GM21528 (cell line): ENCODE measurements at regions not wholly inside any gene's neighbourhood (a gene's known extent, or its start where the extent isn't known, plus 50 kb on each side); places are given as distances from the start of the nearest gene placed in this dataset.
"Not testable (repeated sequence)": the region's sequence is repeated elsewhere in the genome, so short reads cannot be mapped to it uniquely, and the experiment has no call there.

Experiments used
- ATAC-seq: cut with Tn5 transposase; IDR thresholded peaks from one replicate; pipeline ENCODE4 v1.9.1; 2021; ENCODE audit warnings: mild to moderate bottlenecking, moderate library complexity; ENCODE audit not compliant: unreplicated experiment, low FRiP score

- no peak for ATAC-seq
Measured at GRCh38 chr12:116687888-116688287, 50.0 kb downstream of the SPRING1 start.

DNA sequence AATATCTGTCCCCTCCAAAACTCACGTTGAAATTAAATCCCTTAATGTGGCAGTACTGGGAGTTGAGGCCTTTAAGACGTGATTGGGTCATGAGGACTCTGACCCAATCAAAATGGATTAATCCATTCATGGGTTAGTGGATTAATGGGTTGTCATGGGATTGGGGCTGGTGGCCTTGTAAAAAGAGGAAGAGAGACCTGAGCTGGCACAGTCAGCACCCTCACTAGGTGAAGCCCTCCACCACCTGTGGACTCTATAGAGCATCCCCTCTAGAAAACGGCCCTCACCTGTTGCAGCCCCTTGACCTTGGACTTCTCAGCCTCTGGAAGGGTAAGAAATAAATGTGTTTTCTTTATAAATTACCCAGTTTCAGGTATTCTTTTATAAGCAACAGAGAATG is 53.0 kb downstream of the SPRING1 start:
- ATAC-seq, result no peak

DNA sequence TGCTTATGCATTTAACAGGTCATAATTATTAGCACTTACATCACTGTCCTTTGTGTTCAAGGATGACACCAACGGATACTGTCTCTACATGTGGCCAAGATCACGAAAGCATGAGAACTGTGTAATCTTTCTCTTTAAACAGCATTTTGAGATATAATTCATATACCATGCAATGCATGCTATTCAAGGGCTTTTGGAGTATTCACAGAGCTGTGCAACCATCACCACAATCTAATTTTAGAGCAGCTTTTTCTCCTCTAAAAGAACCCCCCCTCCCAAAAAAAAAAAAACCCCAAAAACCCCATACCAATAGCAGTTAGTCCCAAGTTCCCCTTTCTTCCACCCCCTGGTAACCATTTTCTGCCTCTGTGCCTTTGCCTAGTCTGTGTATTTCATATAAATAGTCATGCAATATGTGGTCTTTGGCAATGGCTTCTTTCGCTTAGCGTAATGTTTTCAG is 60.6 kb downstream of the SPRING1 start:
- ATAC-seq, result no peak

- ATAC-seq, result no peak
Measured at GRCh38 chr12:116675339-116676107, 62.3 kb downstream of the SPRING1 start.

GRCh38 chr12:116674643-116675183 is 63.2 kb downstream of the SPRING1 start:
- ATAC-seq, result no peak

GRCh38 chr12:116673681-116674111 is 64.2 kb downstream of the SPRING1 start:
- no peak for ATAC-seq

DNA sequence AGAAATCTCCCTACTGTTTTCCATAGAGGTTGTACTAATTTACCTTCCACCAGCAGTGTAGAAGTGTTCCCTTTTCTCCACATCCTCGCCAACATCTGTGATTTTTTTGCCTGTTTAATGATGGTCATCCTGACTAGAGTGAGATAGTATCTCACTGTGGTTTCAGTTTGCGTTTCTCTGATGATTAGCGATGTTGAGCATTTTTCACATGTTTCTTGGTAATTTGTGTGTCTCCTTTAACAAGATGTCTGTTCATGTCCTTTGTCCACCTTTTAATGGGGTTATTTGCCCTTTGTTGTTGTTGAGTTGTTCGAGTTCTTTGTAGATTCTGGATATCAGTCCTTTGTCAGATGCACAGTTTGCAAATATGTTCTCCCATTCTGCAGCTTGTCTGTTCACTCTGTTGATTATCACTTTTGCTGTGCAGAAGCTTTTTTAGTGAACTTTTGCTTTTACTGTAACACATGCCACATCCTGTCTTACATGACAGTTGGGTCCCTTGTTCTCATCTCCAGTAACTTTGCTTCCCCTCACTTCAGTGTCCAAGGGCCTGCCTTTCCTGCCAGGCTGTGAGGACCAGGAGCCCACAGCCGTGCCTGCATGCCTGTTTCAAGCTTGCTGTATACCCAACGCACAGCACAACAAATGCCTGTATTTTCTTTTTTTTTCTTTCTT is 64.9 kb downstream of the SPRING1 start:
- peak; percentile 76 for ATAC-seq

DNA sequence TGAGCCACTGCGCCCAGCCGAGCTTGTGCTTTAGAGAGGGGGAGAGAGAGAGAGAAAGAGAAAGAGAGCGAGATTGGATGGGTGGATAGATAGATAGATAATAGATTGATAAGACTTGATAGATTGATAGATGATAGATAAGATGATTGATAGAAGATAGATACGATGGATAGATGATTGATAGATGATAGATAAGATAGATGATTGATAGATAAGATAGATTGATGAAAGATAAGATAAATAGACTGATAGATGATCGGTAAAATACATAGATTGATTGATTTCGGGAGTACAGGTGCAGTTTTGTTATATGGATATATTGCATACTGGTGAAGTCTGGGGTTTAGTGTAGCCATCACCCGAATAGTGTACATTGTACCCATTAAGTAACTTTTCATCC is 65.9 kb downstream of the SPRING1 start:
- ATAC-seq, result no peak

DNA sequence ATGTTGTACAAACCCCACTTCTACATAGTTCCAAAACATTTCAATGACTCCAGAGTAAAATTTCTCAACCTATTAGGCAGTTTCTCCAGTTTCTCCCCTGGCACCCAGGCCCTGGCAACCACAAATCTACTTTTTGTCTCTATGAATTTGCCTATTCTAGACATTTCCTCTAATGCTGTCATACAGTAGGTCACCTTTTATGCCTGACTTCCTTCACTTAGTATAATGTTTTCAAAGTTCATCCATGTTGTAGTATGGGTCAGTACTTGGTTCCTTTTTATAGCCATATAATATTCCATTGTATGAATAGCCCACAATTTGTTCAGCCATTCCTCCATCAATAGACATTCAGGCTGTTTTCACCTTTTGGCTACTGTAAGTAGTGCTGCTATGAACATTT is 67.0 kb downstream of the SPRING1 start:
- no peak for ATAC-seq

GRCh38 chr12:116667752-116668151 is 70.1 kb downstream of the SPRING1 start:
- no peak for ATAC-seq

GRCh38 chr12:116666829-116667228 is 71.0 kb downstream of the SPRING1 start:
- not testable (repeated sequence) for ATAC-seq

GRCh38 chr12:116666305-116666673 is 71.6 kb downstream of the SPRING1 start:
- no peak for ATAC-seq

DNA sequence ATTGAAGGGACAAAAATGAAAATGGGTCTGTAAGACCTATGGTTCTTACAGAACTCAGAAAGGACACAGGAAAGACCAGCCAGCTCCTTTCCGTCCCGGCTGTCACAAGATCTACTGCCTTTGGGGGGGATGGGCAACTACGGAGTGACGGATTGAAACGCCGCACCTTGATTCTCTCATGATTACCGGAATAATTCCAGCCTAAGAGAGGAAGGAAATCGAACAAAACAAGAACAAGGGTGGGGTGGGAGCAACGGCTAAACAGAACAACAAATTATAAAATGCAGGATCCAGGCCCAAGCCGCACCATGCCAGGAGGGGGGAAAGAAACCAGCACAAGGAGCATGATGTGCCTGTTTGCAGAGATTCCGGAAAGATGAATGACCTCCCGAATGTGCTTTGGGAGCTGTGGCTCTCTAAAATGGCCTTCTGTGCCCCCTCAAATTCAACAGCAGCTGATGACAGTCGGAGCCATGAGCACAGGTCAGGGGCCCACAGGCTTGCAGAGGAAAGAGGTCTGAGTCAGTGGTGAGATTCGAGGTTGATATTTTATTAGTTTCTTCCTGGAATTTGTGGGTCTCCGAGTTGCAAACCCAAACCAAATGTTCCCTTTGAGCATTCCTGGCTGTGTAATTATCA is 72.1 kb downstream of the SPRING1 start:
- no peak for ATAC-seq

- ATAC-seq, result no peak
Measured at GRCh38 chr12:116664085-116664484, 73.8 kb downstream of the SPRING1 start.

DNA sequence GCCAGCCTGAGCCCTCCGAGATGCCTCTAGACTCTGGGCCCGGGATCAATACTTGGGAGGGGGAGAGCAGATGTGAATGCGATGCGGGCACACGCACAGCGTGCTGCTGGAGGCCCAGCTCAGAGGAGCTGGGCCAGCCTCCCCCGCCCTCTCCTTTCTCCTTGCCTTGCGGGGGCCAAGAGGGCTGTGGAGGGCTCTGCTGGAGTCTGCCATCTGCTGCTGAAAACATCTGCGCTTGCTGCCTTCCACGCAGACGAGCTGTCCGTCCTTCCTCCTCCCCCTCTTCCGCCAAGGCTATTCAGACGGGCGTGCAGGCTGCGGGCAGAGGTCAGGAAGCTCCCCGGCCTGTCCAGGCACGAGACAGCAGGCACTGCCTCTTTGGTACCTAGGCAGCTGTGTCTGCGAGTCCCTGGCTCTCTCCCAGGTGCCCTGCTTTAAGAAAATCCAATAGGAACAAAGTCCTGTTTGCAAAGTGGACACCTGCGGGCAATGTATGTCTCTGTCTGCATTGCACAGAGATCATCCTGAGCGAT is 75.2 kb downstream of the SPRING1 start:
- no peak for ATAC-seq

DNA sequence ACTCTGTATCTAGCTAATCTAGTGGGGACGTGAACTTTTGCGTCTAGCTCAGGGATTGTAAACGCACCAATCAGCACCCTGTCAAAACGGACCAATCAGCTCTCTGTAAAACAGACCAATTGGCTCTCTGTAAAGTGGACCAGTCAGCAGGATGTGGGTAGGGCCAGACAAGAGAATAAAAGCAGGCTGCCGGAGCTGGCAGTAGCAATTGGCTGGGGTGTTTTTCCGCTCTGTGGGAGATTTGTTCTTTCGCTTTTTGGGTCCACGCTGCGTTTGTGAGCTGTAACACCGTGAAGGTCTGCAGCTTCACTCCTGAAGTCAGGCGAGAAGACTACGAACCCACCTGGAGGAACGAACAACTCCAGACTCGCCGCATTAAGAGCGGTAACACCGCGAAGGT is 76.5 kb downstream of the SPRING1 start:
- no peak for ATAC-seq

- ATAC-seq, result not testable (repeated sequence)
Measured at GRCh38 chr12:116660740-116661139, 77.1 kb downstream of the SPRING1 start.

- no peak for ATAC-seq
Measured at GRCh38 chr12:116659771-116660481, 77.9 kb downstream of the SPRING1 start.

DNA sequence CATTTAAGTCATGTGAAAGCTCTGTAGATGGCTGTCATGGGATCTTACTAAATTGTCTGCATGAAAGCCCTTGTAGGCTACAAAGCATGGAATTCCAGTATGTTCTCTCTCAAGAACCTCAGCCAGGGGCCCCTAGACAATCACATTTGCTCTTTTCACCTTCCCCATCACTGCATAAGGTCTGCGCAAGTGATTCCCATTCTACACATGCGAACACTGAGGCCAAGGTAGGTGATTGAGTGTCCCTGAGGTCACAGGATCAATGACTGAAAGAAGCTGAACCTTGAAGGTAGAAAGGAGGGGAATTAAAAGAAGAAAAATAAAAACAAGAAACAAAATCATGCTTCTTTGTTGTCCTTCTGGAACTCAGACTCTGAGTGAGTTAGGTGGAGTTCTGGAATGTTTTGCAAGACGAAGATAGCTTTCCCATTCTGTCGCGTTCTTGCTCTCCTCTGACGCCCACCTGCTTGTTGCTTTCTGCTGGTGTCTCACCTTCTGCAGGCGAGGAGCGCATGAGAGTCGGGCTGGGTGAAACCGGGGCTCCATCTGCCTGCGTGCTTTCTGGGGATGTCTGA is 79.9 kb downstream of the SPRING1 start:
- ATAC-seq, result no peak

DNA sequence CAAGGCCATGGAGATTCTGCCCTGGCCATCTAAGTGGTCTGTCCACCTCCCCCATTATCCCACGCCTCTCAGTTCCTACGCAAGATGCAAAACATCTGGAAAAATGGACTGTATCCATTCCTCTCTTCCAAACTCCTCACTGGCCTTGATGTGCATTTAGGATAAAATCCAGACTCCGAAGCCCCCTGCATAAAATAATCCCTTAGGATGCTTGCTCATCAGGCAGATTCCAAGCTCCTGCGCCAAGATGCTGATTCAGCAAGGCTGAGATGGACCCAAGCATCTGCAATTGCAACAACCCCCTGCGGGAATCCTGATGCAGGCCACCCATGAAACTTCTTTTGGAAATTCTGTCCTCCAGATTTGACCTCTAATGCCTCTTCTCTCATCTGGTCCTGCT is 81.6 kb downstream of the SPRING1 start:
- no peak for ATAC-seq
